B cell (primary cell): ENCODE measurements at regions not wholly inside any gene's neighbourhood (a gene's known extent, or its start where the extent isn't known, plus 50 kb on each side); places are given as distances from the start of the nearest gene placed in this dataset.

Experiments
- ATAC-seq: fragments of 200-7000 bp; cut with Tn5 transposase; one replicate; pipeline ENCODE4 v1.10.0; 2021; ENCODE audit warnings: low read depth, mild to moderate bottlenecking, moderate number of reproducible peaks, moderate library complexity
- CTCF ChIA-PET: fragments of 350-600 bp; sonication (Branson Sonifier 250); formaldehyde crosslinking; loops from one replicate; lab custom pipeline; 2021; ENCODE audit warnings: antibody characterized with exemption, inconsistent platforms; lab: Charles Lee
- POLR2A ChIA-PET: fragments of 350-600 bp; sonication (Branson Sonifier 250); formaldehyde crosslinking; loops from one replicate; lab custom pipeline; 2021; ENCODE audit warnings: antibody characterized with exemption; lab: Charles Lee
- DNase-seq: peaks from one replicate; pipeline ENCODE4 v3.0.0; 2013
- H2AFZ ChIP-seq: 2 replicates; pipeline ENCODE4 v1.6.1; 2012; ENCODE audit warnings: mild to moderate bottlenecking, low read depth, low read length; ENCODE audit not compliant: insufficient read depth, poor library complexity, severe bottlenecking
- H3K27ac ChIP-seq, 2 donors: 1 replicate in 1 of 2; 2 replicates in 1 of 2; pipeline ENCODE4 v1.5.1; 2012 to 2013; ENCODE audit warnings: low read length in 2 of 2, mild to moderate bottlenecking in 2 of 2, moderate library complexity in 1 of 2
- H3K27me3 ChIP-seq, 4 experiments: fragments of 200-600 bp in 1 of 4; sonication (generic) in 1 of 4; replicated peaks in 1 of 4; 1 replicate in 2 of 4; 2 replicates in 2 of 4; pipeline versions ENCODE4 v1.6.1 to v1.7.0; 2013 to 2016; ENCODE audit warnings: low read length in 3 of 4, mild to moderate bottlenecking in 2 of 4, mixed read lengths in 1 of 4, moderate library complexity in 1 of 4; ENCODE audit not compliant: insufficient read depth in 4 of 4, control insufficient read depth in 3 of 4; ENCODE audit errors: control extremely low read depth in 1 of 4
- H3K36me3 ChIP-seq, 2 experiments: replicated peaks in 1 of 2; 1 replicate in 1 of 2; 2 replicates in 1 of 2; pipeline versions ENCODE4 v1.6.1 to v1.7.1; 2013; ENCODE audit warnings: low read length in 1 of 2; ENCODE audit not compliant: insufficient read depth in 2 of 2, control insufficient read depth in 1 of 2; ENCODE audit errors: control extremely low read depth in 1 of 2, extremely low read depth in 1 of 2
- H3K4me1 ChIP-seq, 2 donors: fragments of 200-600 bp in 1 of 2; sonication (generic) in 1 of 2; 1 replicate in 1 of 2; 2 replicates in 1 of 2; pipeline versions ENCODE4 v1.5.1 to v1.6.1; 2013 to 2017; ENCODE audit warnings: low read length in 2 of 2; ENCODE audit not compliant: control insufficient read depth in 2 of 2, insufficient read depth in 2 of 2
- H3K4me2 ChIP-seq: replicated peaks from 2 replicates; pipeline ENCODE3; 2012; ENCODE audit warnings: mild to moderate bottlenecking, low read depth, low read length; ENCODE audit not compliant: poor library complexity, severe bottlenecking
- H3K4me3 ChIP-seq, 5 experiments: fragments of 200-600 bp in 1 of 5; sonication (generic) in 1 of 5; 1 replicate in 3 of 5; 2 replicates in 2 of 5; pipeline versions ENCODE4 v1.5.1 to v1.7.0; 2011 to 2016; ENCODE audit warnings: low read length in 4 of 5, mild to moderate bottlenecking in 4 of 5, low read depth in 2 of 5, control low read depth in 1 of 5, moderate library complexity in 1 of 5; ENCODE audit not compliant: insufficient read depth in 1 of 5; ENCODE audit errors: control extremely low read depth in 1 of 5, extremely low read depth in 1 of 5
- H3K79me2 ChIP-seq: fragments of 200-600 bp; sonication (generic); one replicate; pipeline ENCODE4 v1.6.0; 2016; ENCODE audit warnings: low read length; ENCODE audit not compliant: control insufficient read depth, insufficient read depth
- H3K9ac ChIP-seq: fragments of 200-600 bp; sonication (generic); 2 replicates; pipeline ENCODE4 v1.6.1; 2017; ENCODE audit warnings: mild to moderate bottlenecking, low read length, moderate library complexity
- H3K9me3 ChIP-seq, 3 donors: one replicate each; pipeline versions ENCODE4 v1.6.1 to v1.7.1; 2013; ENCODE audit warnings: low read length in 2 of 3; ENCODE audit not compliant: control insufficient read depth in 2 of 3, insufficient read depth in 1 of 3; ENCODE audit errors: control extremely low read depth in 1 of 3
- H4K20me1 ChIP-seq: 2 replicates; pipeline ENCODE4 v1.6.0; 2012; ENCODE audit warnings: mild to moderate bottlenecking, low read length; ENCODE audit not compliant: insufficient read depth, control insufficient read depth, poor library complexity, severe bottlenecking
- H3K27ac Mint-ChIP-seq: one replicate; pipeline ENCODE4 v1.8.0; 2021; ENCODE audit warnings: mixed read lengths
- H3K27me3 Mint-ChIP-seq: one replicate; pipeline ENCODE4 v1.8.0; 2021; ENCODE audit warnings: mixed read lengths
- H3K4me1 Mint-ChIP-seq: one replicate; pipeline ENCODE4 v1.8.0; 2021; ENCODE audit warnings: mixed read lengths
- H3K4me3 Mint-ChIP-seq: one replicate; pipeline ENCODE4 v1.8.0; 2021; ENCODE audit warnings: mixed read lengths
- H3K9me3 Mint-ChIP-seq: one replicate; pipeline ENCODE4 v1.8.0; 2022; ENCODE audit warnings: mixed read lengths; ENCODE audit not compliant: insufficient read depth
- CTCF ChIP-seq: fragments of 200-600 bp; IDR thresholded peaks from one replicate; pipeline ENCODE4 v1.8.0; 2022; ENCODE audit warnings: antibody characterized with exemption, mild to moderate bottlenecking
- EZH2 ChIP-seq: IDR thresholded peaks from 2 replicates; pipeline ENCODE4 v1.6.1; 2012; ENCODE audit warnings: borderline replicate concordance, low read depth, mild to moderate bottlenecking, moderate library complexity, low read length; ENCODE audit not compliant: insufficient read depth, poor library complexity, severe bottlenecking
- WGBS: methylation state at CpG from one replicate; pipeline ENCODE4 v1.1.5; 2013; ENCODE audit warnings: missing lambda C conversion rate; ENCODE audit not compliant: insufficient coverage; 5-methylcytosine and 5-hydroxymethylcytosine counted together
- intact Hi-C: fragments of 100-400 bp; cut with micrococcal nuclease; formaldehyde crosslinking; loops from one replicate; pipeline ENCODE4 v1.10.0; 2022

- ChIA-PET CTCF (no interaction called here), POLR2A (no interaction called here)
- Histone ChIP-seq H3K4me3 (no peak overlapping the region), H3K79me2 (no peaks in the 10 kb centered on the region), H4K20me1 (no peaks in the 10 kb centered on the region), H3K4me1 (no peaks in the 10 kb centered on the region), H3K36me3 (no peaks in the 10 kb centered on the region), H3K27ac (no peak overlapping the region), H3K9me3 (no peaks in the 10 kb centered on the region), H2AFZ (no peak overlapping the region), H3K27me3 (no peaks in the 10 kb centered on the region), H3K9ac (no peak overlapping the region), H3K4me2 (no peak overlapping the region)
- intact Hi-C loops, result no loop called here
- ATAC-seq (no peak), DNase-seq (no peak)
- Mint-ChIP-seq H3K27me3 (no peaks in the 10 kb centered on the region), H3K4me1 (no peaks in the 10 kb centered on the region), H3K4me3 (no peak overlapping the region), H3K27ac (no peak overlapping the region), H3K9me3 (no peaks in the 10 kb centered on the region)
- no CpG with 5 or more reads among the region's 1 CpG for WGBS
- TF ChIP-seq CTCF, result no peak
- no peak for TF ChIP-seq EZH2
Observed at GRCh38 chr13:90766386-90766902, 581.0 kb upstream of the MIR17HG start.

GRCh38 chr13:90768116-90768515 is 579.4 kb upstream of the MIR17HG start:
- no peaks in the 10 kb centered on the region for H3K79me2 ChIP-seq
- no peaks in the 10 kb centered on the region for H3K27me3 ChIP-seq
- no peak for ATAC-seq
- intact Hi-C loops, result no loop called here
- Mint-ChIP-seq H3K27ac (no peak overlapping the region), H3K4me3 (no peak overlapping the region), H3K4me1 (no peaks in the 10 kb centered on the region), H3K9me3 (no peaks in the 10 kb centered on the region), H3K27me3 (no peaks in the 10 kb centered on the region)
- H3K4me3 ChIP-seq, result no peak overlapping the region
- H2AFZ ChIP-seq, result no peak overlapping the region
- no peaks in the 10 kb centered on the region for H3K36me3 ChIP-seq
- H3K4me2 ChIP-seq, result no peak overlapping the region
- TF ChIP-seq CTCF (no peak), EZH2 (no peak)
- DNase-seq, result no peak
- no peaks in the 10 kb centered on the region for H4K20me1 ChIP-seq
- no CpG with 5 or more reads among the region's 3 CpGs for WGBS
- ChIA-PET POLR2A (no interaction called here), CTCF (no interaction called here)
- no peak overlapping the region for H3K27ac ChIP-seq
- H3K9ac ChIP-seq, result no peak overlapping the region
- H3K4me1 ChIP-seq, result no peaks in the 10 kb centered on the region
- no peaks in the 10 kb centered on the region for H3K9me3 ChIP-seq
